RKO (cell line): ENCODE measurements at regions not wholly inside any gene's neighbourhood (a gene's known extent, or its start where the extent isn't known, plus 50 kb on each side); places are given as distances from the start of the nearest gene placed in this dataset.
"Not testable (repeated sequence)": the region's sequence is repeated elsewhere in the genome, so short reads cannot be mapped to it uniquely, and the experiment has no call there.

Experiments
- DNase-seq: peaks from one replicate; pipeline ENCODE4 v3.0.0-alpha.2; 2016; ENCODE audit warnings: low spot score

DNA sequence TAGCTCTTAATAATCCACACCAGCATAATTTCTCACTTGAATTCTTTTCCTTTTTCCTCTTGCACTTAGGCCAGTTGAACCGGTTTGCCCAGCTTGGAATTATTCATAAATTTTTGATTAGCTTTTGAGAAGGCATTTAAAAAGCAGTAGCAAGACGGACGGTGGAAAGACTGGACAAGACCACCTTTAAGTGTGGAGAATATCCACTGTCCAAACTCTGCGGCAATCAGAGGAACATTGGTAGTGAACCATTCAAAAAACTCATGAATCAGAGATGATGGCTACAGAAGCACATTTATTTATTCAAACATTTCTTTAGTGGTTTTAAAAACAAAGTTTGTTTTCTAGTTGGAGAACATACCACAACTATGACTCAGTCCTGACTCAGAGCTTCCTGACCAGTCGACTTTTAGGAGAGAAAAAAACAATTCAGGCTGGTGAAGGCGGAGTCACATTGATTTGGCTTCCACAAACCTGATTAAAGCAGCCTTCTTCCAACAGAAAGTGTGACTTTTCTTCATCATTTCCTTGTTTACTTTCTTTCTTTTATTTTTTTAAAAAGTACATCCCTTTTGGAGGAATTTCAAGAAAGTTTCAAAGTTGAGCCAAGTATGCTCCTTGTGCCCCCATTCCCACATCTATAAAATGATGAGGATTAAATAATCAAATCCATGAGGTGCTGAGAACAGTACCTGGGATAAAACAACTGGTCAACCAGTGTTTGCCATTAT is 128.8 kb downstream of the ADSS2 start:
- peak; percentile 88 for DNase-seq

DNA sequence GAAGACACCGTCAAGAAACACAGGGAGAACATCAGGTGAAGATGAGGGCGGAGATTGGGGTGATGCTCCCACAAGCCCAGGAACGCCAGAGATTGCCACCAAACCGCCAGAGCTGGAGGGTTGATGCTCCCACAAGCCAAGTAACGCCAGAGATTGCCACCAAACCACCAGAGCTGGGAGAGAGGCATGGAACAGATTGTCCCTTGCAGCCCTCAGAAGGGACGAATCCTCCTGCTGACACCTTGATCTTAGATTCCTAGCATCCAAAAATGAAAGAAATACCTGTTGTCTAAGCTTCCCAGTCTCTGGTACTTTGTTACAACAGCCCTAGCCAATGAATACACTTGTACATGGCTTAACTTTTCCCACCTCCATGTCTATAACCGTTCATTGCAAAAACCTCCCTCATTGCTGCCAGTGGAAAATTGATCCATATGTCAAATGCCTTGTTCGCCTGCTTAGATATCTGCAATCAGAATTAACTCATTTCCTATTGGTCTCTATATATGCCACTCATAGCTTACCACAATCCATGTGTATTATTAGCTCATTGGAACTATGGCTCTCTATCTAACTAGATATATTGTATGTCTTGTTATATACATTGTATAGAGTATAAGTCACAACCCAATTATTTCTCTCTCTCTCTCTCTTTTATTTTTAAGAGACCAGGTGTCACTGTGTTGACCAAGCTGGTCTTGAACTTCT is 127.4 kb downstream of the ADSS2 start:
- no peak for DNase-seq

DNA sequence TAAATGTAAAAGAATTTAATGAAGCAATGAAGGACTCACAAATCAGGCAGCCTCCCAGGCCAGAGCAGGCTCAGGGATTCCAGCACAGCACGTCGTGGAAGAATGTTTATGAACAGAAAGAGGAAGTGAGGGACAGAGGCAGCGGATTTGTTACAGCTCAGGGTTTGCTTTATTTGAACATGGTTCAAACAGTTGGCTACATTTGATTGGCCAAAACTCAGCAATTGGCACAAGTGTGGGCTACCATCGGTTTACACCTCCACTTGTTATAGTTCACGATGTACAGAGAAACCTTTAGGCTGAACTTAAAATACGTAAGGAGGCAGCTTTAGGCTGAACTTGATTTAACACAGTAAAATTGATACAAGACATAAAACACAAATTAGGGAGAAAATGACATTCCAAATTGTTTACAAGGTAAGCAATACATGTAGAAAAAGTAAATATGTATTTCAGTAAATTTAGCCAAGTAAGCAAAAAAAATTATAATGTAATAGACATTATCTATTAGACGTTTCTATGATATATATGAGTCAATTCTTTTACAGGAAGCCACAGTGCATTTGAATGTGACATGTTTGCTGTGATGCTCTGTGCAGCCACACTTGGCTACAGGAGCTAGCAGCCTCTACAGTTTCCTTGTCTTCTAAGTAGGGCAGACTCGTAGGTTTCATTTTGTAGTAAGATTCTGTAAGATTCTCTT is 126.5 kb downstream of the ADSS2 start:
- DNase-seq: no peak

DNA sequence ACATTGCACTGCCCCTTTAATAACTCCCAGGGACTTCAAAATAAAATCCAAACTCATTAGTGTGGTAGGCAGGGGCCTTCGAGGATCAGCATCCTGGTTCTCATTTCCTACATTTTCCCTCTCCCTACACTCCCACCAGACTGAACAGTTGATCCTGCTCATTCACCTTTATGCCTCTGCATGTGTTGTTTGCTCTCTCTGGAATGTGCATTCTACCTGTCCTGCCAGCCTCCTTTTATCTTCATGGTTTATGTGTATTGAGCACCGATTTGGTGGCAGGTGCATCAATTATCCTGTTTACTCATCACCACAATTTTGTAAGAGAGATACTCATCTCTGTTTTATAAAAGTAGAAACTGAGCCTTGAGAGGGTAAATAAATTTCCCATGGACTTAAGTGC is 125.0 kb downstream of the ADSS2 start:
- no peak for DNase-seq

DNA sequence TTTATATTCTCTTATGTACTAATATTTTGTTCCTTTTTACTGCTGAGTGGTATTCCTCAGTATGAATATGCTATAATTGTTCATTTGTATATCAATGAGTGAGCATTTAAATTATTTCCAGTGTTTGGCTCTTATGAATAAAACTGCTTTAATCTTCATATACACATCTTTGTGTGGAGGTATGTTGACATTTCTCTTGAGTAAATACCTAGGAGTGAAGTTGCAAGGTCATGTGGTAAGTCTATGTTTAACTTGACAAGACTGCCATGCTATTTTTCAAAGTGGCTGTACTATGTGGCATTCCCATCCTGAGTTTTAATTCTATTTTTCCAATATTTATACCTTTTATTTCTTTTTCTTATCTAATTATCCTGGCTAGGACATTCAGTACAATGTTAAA is 124.2 kb downstream of the ADSS2 start:
- DNase-seq: no peak

DNA sequence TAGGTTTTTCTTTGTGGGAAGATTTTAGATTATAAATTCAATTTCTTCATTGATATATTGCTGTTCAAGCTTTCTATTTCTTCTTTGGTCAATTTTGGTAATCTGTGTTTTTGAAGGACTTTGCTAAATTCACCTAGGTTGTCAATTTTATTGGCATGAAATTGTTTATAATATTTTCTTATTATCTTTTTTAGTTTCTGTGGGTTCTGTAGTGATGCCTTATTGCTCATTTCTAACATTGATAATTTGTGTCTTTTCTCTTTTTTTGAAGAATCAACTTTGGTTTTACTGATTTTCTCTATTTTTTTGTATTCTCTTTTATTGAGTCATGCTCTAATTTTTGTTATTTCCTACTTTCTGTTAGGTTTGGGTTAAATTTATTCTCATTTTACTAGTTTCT is 123.2 kb downstream of the ADSS2 start:
- no peak for DNase-seq

DNA sequence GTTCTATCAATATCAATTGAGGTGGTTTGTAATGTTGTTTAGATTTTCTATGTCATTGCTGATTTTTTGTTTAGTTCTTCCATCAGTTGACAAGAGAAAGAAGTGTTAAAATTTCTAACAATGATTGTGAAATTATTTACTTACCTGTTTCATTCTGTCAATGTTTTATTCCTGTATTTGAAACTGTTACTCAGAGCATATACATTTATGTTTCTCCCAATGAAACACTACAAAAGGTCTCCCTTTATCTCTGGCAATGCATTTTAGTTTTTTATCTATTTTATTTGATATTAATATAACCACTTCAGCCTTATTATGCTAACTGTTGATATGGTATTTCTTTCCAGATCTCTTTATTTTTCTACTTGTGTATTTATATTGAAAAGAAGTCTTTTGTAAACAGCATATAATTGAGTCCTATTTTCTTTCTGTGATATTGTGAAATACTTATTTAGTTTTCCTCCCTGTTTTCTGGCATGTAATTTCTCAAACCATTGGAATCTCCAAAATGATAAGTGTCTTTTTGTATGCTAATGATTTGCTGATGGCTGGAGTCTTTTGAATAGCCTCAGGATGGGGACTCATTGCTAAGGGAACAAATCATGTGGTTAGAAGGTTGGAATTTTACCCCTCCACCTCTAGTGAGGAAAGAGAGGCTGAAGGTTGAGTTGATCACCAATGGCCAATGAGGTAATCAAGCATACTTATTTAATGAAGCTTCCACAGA is 122.0 kb downstream of the ADSS2 start:
- DNase-seq: no peak

DNA sequence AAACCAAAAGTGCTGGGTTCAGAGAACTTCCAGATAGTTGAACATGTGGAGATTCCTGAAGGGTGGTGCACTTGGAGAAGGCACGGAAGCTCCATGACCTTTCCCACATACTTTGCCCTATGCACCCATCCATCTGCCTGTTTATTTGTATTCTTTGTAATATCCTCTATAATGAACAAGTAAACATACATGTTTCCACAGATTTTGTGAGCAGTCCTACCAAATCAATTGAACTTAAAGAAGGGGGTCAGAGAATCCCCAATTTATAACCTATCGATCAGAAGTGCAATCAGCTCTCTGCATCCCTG is 121.4 kb downstream of the ADSS2 start:
- no peak for DNase-seq

DNA sequence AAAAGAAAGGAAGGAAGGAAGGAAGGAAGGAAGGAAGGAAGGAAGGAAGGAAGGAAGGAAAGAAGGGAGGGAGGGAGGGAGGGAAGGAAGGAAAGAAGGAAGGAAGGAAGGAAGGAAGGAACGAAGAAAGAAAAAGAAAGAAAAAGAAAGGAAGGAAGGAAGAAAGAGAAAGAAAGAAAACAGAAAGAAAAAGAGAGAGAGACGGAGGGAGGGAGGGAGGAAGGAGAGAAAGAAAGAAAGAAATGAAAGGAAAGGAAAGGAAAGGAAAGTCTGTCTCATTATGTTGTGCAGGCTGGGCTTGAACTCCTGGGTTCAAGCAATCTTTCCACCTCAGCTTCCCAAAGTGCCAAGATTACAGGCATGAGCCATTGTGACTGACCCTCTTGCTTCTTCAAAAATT is 118.9 kb downstream of the ADSS2 start:
- DNase-seq: not testable (repeated sequence)

DNA sequence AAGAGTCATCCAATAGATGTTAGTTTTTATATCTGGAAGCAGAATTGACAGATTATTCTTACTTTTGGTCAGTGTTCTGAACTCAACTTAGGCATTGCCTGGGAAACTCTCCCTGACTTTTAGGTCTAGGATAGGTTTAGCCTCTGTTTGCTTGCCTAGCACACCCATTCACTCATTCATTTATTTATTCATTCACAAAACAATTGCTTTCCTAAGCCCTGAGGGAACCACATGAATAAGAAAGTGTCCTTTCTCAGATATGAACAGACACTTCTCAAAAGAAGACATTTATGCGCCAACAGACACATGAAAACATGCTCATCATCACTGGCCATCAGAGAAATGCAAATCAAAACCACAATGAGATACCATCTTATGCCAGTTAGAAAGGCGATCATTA is 117.4 kb downstream of the ADSS2 start:
- DNase-seq: not testable (repeated sequence)

DNA sequence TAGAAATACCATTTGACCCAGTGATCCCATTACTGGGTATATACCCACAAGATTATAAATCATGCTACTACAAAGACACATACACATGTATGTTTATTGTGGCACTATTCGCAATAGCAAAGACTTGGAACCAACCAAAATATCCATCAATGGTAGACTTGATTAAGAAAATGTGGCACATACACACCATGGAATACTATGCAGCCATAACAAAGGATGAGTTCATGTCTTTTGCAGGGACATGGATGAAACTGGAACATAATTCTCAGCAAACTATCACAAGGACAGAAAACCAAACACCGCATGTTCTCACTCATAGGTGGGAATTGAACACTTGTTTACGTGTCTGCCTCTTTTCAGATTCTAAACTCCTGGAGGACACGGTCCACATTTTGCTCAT is 116.9 kb downstream of the ADSS2 start:
- not testable (repeated sequence) for DNase-seq

DNA sequence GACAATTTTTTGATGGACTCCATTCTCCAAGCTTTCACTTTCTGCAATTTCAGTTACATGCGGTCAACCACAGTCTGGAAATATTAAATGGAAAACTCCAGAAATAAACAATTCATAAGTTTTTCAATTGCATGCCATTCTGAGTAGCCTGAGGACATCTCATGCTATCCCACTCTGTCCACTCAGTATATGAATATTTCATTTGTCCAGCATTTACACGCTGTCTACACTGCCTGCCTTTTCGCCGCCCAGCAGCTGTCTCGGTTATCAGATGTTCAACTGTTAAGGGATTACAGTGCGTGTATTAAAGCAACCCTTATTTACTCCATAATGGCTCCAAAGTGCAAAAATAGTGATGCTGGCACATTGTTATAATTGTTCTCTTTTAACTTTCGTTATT is 116.3 kb downstream of the ADSS2 start:
- no peak for DNase-seq

DNA sequence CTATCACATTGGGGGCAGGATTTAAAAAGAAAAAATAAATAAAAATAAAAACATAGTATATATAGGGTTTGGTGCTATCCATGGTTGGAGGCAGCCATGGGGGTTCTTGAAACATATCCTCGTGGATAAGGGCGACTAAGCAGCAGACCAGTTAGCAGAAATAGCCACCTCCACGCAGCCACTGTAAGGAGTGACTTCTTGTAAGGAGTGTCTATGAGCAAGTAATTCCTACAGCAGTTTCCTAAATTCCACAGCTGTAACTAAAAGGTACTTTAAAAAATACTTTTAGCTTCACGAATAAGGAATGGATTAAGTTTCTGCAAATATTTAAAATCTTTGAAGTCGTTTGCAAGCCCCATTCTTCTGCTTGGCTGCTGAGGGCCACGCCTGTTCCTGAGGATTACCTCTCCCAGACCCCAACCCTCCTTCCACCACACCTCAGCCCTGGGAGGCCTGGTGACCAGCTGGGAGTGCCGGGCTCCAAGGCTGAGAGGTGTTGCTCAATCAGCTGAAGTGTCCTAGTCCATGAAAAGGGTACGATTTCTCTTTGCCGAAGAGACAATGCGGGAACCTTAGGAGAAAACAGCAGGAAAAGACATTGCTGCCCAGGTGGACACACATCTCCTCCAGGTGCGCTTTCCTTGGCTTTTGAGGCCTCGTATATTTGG is 115.3 kb downstream of the ADSS2 start:
- no peak for DNase-seq

DNA sequence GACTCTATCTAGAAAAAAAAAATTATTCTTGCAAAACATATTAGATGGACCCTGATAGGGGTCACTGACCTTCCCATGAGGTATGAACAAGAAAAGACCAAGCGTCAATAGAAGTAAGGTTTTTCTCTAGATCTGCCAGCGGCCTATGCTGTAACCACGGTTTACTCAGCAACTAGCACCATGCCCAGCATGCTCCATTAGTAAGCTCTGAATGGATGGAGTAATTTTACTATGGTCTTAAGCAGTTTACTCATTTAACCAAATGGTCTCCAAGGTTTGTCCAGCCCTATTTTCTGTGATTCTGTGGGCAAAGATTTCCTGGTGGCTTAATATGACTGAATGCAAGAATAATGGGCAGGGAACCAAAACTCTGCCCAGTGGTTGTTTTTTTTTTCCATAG is 113.9 kb downstream of the ADSS2 start:
- DNase-seq: no peak

DNA sequence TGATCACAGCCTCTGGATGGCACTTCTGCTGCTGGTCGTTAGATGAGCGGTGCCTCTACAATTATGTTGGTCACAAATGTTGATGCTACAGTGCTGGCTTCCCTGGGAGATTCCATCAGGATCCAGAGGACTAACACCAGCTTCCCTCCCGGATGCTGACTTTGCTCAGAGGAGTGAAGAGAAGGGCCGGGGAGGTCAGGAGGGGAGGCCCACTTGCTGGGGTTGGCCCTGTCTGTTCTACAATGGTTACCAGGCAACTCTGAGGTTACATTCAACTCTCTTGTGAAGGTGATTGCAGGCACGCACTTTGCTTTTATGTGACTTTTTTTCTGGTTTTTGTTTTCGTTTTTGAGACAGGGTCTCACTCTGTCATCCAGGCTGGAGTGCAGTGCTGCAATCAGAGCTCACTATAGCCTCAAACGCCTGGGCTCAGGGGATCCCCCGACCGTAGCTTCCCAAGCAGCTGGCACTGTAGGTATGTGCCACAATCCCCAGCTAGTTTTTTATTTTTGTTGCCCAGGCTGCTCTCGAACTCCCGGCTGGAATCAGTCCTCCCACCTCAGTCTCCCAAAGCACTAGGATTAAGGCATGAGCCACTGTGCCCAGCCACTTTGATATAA is 112.5 kb downstream of the ADSS2 start:
- no peak for DNase-seq

DNA sequence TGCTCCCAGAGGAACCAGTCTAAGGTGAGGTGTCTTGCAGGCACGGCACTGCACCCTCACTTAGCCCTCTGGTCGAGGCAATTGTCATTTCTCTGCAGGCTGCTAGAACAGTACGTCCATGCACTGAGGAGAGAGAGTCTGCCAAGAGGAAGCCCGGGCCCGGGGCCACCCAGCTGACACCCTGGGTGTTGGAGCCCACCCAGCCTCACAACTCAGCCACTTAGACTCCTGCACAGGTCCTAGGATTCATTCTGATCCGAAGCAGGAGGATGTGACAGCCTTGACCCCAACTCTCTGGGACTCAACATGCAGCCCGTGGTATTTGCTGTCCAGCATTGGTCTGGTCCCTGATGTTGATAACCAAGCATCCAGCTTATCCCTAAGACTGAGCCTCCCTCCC is 111.9 kb downstream of the ADSS2 start:
- DNase-seq: no peak

DNA sequence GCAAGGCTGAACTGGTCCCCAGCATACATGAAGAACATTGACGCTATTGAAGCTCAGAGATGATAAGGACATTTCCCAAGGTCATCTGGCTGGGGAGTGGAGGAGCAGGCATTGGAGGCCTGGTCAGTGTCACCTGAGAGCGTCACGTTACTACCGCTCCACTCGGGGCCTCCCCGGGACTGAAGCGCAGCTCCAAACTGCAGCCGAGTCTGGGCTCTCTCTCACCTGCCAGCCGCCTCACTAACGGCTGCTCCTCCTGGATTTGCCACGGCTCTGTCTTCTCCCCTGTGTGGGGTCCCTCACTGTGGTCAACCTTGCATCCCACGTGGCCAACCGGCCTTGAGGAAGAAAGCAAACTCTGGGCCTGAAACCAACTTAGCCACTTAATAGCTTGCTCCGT is 111.3 kb downstream of the ADSS2 start:
- no peak for DNase-seq

DNA sequence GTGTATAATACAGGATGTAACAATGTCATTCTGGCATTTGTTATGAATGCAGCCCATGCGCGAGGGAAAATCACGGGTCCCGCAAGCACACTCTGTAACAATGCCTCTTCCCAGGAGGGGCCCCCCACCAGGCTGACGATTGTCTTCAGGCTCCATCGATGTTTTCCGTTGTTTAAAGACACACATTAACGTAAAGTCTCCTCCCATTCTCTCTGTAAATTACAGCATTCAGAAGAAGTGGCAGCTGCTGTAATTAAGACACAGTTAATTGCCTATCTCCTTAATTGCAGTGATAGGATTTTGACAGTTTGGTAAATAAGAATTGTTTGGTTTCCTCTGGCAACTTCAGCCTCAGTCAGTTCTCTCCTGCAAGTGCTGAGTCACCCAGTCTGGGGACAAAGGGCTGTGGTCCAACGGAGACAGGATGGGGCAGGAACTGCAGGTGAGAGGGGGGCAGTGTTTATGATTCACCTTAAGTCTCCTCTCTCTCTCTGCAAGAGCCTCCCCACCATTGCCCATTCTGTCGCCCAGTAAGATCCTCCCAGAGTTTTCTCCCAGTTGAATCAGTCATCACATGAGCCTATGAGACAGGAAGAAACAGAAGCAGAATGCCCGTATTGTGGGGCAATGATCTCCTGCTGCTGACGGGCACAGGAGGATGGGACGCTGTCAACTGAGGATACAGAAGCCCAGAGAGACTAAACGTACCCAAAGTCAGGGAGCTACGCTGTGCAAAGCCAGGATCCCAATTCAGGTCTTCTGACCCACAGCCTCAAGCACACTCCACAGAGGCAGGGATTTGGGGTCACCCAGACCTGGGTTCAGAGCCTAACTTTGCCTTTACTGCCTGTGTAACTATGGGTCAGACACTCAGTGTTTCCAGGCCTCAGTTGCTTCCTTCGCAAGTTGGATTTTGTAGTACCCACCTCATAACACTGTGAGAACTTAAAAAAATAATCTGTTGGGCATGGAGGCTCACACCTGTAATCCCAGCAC is 110.0 kb downstream of the ADSS2 start:
- no peak for DNase-seq

DNA sequence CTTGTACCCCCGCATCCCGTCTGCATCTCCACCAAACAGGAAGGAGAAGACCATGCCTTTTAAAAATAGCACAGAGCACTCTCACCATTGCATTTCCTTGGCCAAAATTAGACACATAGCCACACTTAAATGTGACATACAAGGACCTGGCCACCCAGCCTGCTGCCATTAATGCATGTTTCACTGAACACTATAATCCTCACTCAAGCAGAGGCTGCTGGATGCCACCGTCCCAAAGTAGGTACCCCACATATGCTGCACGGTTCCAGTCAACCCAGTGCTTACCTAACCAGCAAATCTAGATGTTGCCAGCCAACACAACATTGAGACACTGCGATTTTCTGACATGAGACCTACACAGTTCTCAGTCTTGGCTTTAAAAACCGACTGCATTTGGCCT is 107.7 kb downstream of the ADSS2 start:
- DNase-seq: no peak

DNA sequence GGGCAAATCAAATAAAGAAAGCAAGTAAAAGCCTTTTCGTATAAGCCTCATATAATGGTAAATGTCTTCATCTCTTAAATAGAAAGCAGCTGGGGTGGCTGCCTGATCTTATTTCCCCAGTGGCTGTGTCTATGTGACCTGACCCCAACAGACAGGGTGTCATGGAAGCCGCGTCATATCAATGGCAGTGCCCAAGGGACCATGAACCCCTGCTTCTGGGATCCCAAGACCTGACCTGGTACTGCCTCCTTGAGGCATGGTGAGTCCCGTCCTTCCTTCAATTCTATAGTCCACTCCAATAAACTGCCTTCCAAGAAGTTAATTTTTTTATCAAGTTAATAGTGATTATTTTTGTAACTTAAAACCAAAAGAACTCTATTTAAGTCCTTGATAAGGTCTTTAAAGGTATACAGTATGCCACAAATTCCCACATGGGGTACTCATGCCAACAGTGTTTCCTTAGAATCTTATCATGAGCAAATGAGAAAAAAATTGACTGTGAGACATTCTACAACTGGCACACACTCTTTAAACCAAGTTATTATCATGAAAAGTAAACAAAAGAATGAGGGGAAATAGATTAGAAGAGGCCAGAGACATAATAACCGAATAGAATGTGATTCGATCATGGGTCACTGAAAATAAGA is 104.6 kb downstream of the ADSS2 start:
- no peak for DNase-seq
